H1 (cell line): ENCODE measurements at regions not wholly inside any gene's neighbourhood (a gene's known extent, or its start where the extent isn't known, plus 50 kb on each side); places are given as distances from the start of the nearest gene placed in this dataset.

ENCODE experiments used
- CTCF ChIA-PET: fragments of 300-600 bp; sonication (Branson Sonifier 250); formaldehyde crosslinking; loops from one replicate; lab custom pipeline; 2021; ENCODE audit not compliant: partially characterized antibody; lab: Charles Lee
- POLR2A ChIA-PET: fragments of 300-600 bp; sonication (Branson Sonifier 250); formaldehyde crosslinking; loops from one replicate; lab custom pipeline; 2021; ENCODE audit warnings: inconsistent platforms; ENCODE audit not compliant: partially characterized antibody; lab: Charles Lee
- DNase-seq, 2 experiments: peaks; one replicate each; pipeline versions ENCODE4 v3.0.0 to v3.0.0-alpha.2; 2010 to 2022; ENCODE audit warnings: low spot score in 2 of 2, low read depth in 1 of 2, mixed read lengths in 1 of 2
- FAIRE-seq: peaks from 2 replicates; lab custom pipeline; 2011; peaks lifted over from hg19 to GRCh38; lab: Jason Lieb, UNC
- H2AFZ ChIP-seq: 2 replicates; pipeline ENCODE4 v1.8.1; 2012; ENCODE audit warnings: low read length, inconsistent platforms
- H2AK5ac ChIP-seq: 2 replicates; pipeline ENCODE4 v1.6.1; 2013; ENCODE audit warnings: low read depth, low read length
- H2BK120ac ChIP-seq: replicated peaks from 2 replicates; pipeline ENCODE3; 2013; ENCODE audit warnings: low read depth, low read length, inconsistent platforms
- H2BK12ac ChIP-seq: 2 replicates; pipeline ENCODE4 v1.6.1; 2013; ENCODE audit warnings: low read depth, low read length
- H2BK15ac ChIP-seq: 2 replicates; pipeline ENCODE4 v1.6.1; 2013; ENCODE audit warnings: low read length
- H2BK20ac ChIP-seq: 2 replicates; pipeline ENCODE4 v1.6.1; 2013; ENCODE audit warnings: low read length
- H2BK5ac ChIP-seq: 2 replicates; pipeline ENCODE4 v1.6.1; 2013; ENCODE audit warnings: low read depth, low read length
- H3K14ac ChIP-seq: 2 replicates; pipeline ENCODE4 v1.6.1; 2013; ENCODE audit warnings: inconsistent platforms; ENCODE audit not compliant: insufficient read length
- H3K18ac ChIP-seq: 2 replicates; pipeline ENCODE4 v1.6.1; 2013; ENCODE audit warnings: low read length; ENCODE audit errors: extremely low read depth
- H3K23ac ChIP-seq: 2 replicates; pipeline ENCODE4 v1.6.1; 2013; ENCODE audit warnings: inconsistent platforms; ENCODE audit not compliant: insufficient read length
- H3K23me2 ChIP-seq: 2 replicates; pipeline ENCODE4 v1.6.1; 2013; ENCODE audit warnings: low read depth, low read length
- H3K27ac ChIP-seq: 2 replicates; pipeline ENCODE4 v1.6.1; 2011; ENCODE audit warnings: low read depth, low read length, inconsistent platforms
- H3K27me3 ChIP-seq, 4 experiments: replicated peaks in 1 of 4; 1 replicate in 1 of 4; 2 replicates in 3 of 4; pipeline versions ENCODE4 v1.6.1 to v1.8.1; 2011 to 2013; ENCODE audit warnings: low read length in 3 of 4, mild to moderate bottlenecking in 3 of 4, inconsistent platforms in 2 of 4, mixed read lengths in 2 of 4, moderate library complexity in 1 of 4; ENCODE audit not compliant: control insufficient read depth in 3 of 4, insufficient read depth in 3 of 4; ENCODE audit errors: extremely low read depth in 1 of 4
- H3K36me3 ChIP-seq, 4 experiments: 2 replicates each; pipeline versions ENCODE4 v1.6.1 to v1.8.1; 2011 to 2013; ENCODE audit warnings: mild to moderate bottlenecking in 4 of 4, low read length in 3 of 4, moderate library complexity in 2 of 4, control low read depth in 1 of 4, inconsistent platforms in 1 of 4; ENCODE audit not compliant: insufficient read depth in 4 of 4, control insufficient read depth in 2 of 4
- H3K4ac ChIP-seq: replicated peaks from 2 replicates; pipeline ENCODE3; 2013; ENCODE audit warnings: low read length, low read depth, mixed read lengths, inconsistent platforms; ENCODE audit not compliant: insufficient read length
- H3K4me1 ChIP-seq, 4 experiments: replicated peaks in 1 of 4; 1 replicate in 1 of 4; 2 replicates in 3 of 4; pipeline versions ENCODE4 v1.6.1 to v1.8.1; 2011 to 2013; ENCODE audit warnings: low read length in 3 of 4, inconsistent platforms in 2 of 4, mixed read lengths in 1 of 4; ENCODE audit not compliant: insufficient read depth in 4 of 4, control insufficient read depth in 3 of 4
- H3K4me2 ChIP-seq, 2 experiments: 2 replicates each; pipeline versions ENCODE4 v1.6.1 to v1.8.1; 2011 to 2013; ENCODE audit warnings: low read depth in 2 of 2, low read length in 2 of 2, control low read depth in 1 of 2, inconsistent platforms in 1 of 2, mild to moderate bottlenecking in 1 of 2; ENCODE audit not compliant: insufficient read depth in 1 of 2
- H3K4me3 ChIP-seq, 4 experiments: fragments of 200-600, 300-600 bp in 1 of 4; sonication (generic), shearing (Covaris generic), sonication (Bioruptor Twin) in 1 of 4; 2 replicates each; pipeline versions ENCODE4 v1.5.1 to v1.8.1; 2011 to 2016; ENCODE audit warnings: low read length in 4 of 4, low read depth in 3 of 4, control low read depth in 2 of 4, inconsistent platforms in 2 of 4, mild to moderate bottlenecking in 2 of 4, mixed read lengths in 1 of 4, moderate library complexity in 1 of 4; ENCODE audit not compliant: insufficient read depth in 2 of 4; ENCODE audit errors: extremely low read depth in 1 of 4
- H3K56ac ChIP-seq: replicated peaks from 2 replicates; pipeline ENCODE3; 2013; ENCODE audit warnings: low read depth, mild to moderate bottlenecking, mixed read lengths, low read length, inconsistent platforms; ENCODE audit not compliant: insufficient read length
- H3K79me1 ChIP-seq: 2 replicates; pipeline ENCODE4 v1.6.1; 2013; ENCODE audit warnings: low read depth, low read length, control low read depth
- H3K79me2 ChIP-seq, 2 experiments: 2 replicates each; pipeline versions ENCODE4 v1.6.1 to v1.8.1; 2012 to 2013; ENCODE audit warnings: low read length in 2 of 2, mild to moderate bottlenecking in 2 of 2, inconsistent platforms in 1 of 2; ENCODE audit not compliant: insufficient read depth in 2 of 2, control insufficient read depth in 1 of 2
- H3K9ac ChIP-seq, 4 experiments: replicated peaks in 1 of 4; 1 replicate in 1 of 4; 2 replicates in 3 of 4; pipeline versions ENCODE4 v1.6.1 to v1.8.1; 2011 to 2013; ENCODE audit warnings: low read depth in 3 of 4, low read length in 3 of 4, control low read depth in 2 of 4, mild to moderate bottlenecking in 2 of 4, moderate library complexity in 2 of 4, inconsistent platforms in 1 of 4; ENCODE audit errors: extremely low read depth in 1 of 4
- H3K9me3 ChIP-seq, 2 experiments: 2 replicates each; pipeline versions ENCODE4 v1.6.1 to v1.8.1; 2012 to 2013; ENCODE audit warnings: mild to moderate bottlenecking in 2 of 2, moderate library complexity in 2 of 2, control low read depth in 1 of 2, inconsistent platforms in 1 of 2, low read depth in 1 of 2, low read length in 1 of 2, mixed read lengths in 1 of 2; ENCODE audit not compliant: insufficient read depth in 2 of 2
- H4K20me1 ChIP-seq, 2 experiments: replicated peaks in 1 of 2; 2 replicates each; pipeline versions ENCODE3 to v1.8.1; 2011 to 2013; ENCODE audit warnings: inconsistent platforms in 2 of 2, low read length in 2 of 2, mild to moderate bottlenecking in 1 of 2; ENCODE audit not compliant: insufficient read depth in 2 of 2, control insufficient read depth in 1 of 2
- H4K5ac ChIP-seq: 2 replicates; pipeline ENCODE4 v1.6.1; 2013; ENCODE audit warnings: low read length, low read depth, mixed read lengths, inconsistent platforms; ENCODE audit not compliant: insufficient read length
- H4K8ac ChIP-seq: 2 replicates; pipeline ENCODE4 v1.8.0; 2013; ENCODE audit warnings: mild to moderate bottlenecking, moderate library complexity, low read length, inconsistent platforms; ENCODE audit not compliant: insufficient read depth; ENCODE audit errors: extremely low read depth
- H4K91ac ChIP-seq: replicated peaks from 2 replicates; pipeline ENCODE3; 2013; ENCODE audit warnings: low read length, mixed read lengths, inconsistent platforms; ENCODE audit not compliant: insufficient read length
- ASH2L ChIP-seq: fragments of 200-600, 300-600 bp; sonication (generic); IDR thresholded peaks from one replicate; pipeline ENCODE4 v1.7.1; 2017; ENCODE audit warnings: low read length
- ATF2 ChIP-seq: IDR thresholded peaks from 2 replicates; pipeline ENCODE4 v1.6.1; 2012; ENCODE audit warnings: low read length, inconsistent platforms
- BCL11A ChIP-seq, 2 experiments: IDR thresholded peaks; one replicate each; pipeline ENCODE4 v1.6.1; 2011; ENCODE audit warnings: low read depth in 2 of 2, low read length in 2 of 2, mild to moderate bottlenecking in 2 of 2
- CHD1 ChIP-seq: IDR thresholded peaks from 2 replicates; pipeline ENCODE4 v1.6.1; 2012; ENCODE audit warnings: low read depth, low read length, improper control_type of control experiment
- EZH2 ChIP-seq: fragments of 200-600 bp; sonication (generic); IDR thresholded peaks from 2 replicates; pipeline ENCODE4 v1.7.1; 2012; ENCODE audit warnings: low read depth, mild to moderate bottlenecking, moderate library complexity, low read length, inconsistent platforms; ENCODE audit not compliant: severe bottlenecking
- KDM4A ChIP-seq: IDR thresholded peaks from one replicate; pipeline ENCODE4 v1.7.1; 2012; ENCODE audit warnings: low read depth, mild to moderate bottlenecking, moderate library complexity, low read length, inconsistent platforms; ENCODE audit not compliant: severe bottlenecking
- MAFK ChIP-seq: IDR thresholded peaks from 2 replicates; pipeline ENCODE4 v1.6.1; 2012; ENCODE audit warnings: low read depth, mild to moderate bottlenecking, improper control_type of control experiment, low read length
- MAX ChIP-seq: IDR thresholded peaks from 2 replicates; pipeline ENCODE4 v1.6.1; 2012; ENCODE audit warnings: inconsistent platforms
- PHF8 ChIP-seq: fragments of 200-600 bp; sonication (generic); conservative IDR thresholded peaks from 2 replicates; pipeline ENCODE4 v1.7.1; 2012; ENCODE audit warnings: low read depth, mild to moderate bottlenecking, inconsistent platforms, low read length, moderate library complexity
- RAD21 ChIP-seq, 2 experiments: IDR thresholded peaks in 1 of 2; conservative IDR thresholded peaks in 1 of 2; 2 replicates each; pipeline ENCODE4 v1.6.1; 2011; ENCODE audit warnings: low read depth in 2 of 2, low read length in 2 of 2, improper control_type of control experiment in 1 of 2, inconsistent platforms in 1 of 2, mild to moderate bottlenecking in 1 of 2, moderate library complexity in 1 of 2
- SIRT6 ChIP-seq: IDR thresholded peaks from one replicate; pipeline ENCODE4 v1.7.1; 2012; ENCODE audit warnings: low read length, inconsistent platforms
- SRF ChIP-seq: IDR thresholded peaks from 2 replicates; pipeline ENCODE4 v1.6.1; 2011; ENCODE audit warnings: mild to moderate bottlenecking, low read depth, low read length, moderate library complexity
- ZNF274 ChIP-seq: IDR thresholded peaks from 2 replicates; pipeline ENCODE4 v1.7.0; 2012; ENCODE audit warnings: low read length, borderline replicate concordance; ENCODE audit errors: extremely low read depth
- WGBS, 2 experiments: shearing (Covaris generic) in 1 of 2; methylation state at CpG; one replicate each; pipeline versions ENCODE4 v1.1.6 to v1.1.7; 2013 to 2015; ENCODE audit warnings: low lambda C conversion rate in 2 of 2, mixed read lengths in 2 of 2, inconsistent platforms in 1 of 2, low coverage in 1 of 2, missing lambda C conversion rate in 1 of 2; ENCODE audit not compliant: insufficient replicate concordance in 2 of 2, insufficient coverage in 1 of 2, insufficient read length in 1 of 2; ENCODE audit errors: extremely low coverage in 1 of 2, missing lambda C conversion rate in 1 of 2; 5-methylcytosine and 5-hydroxymethylcytosine counted together

GRCh38 chr6:76677017-76677416 lies 604.6 kb upstream of the IMPG1 start:
- 89% methylated on average over 2 of the region's 2 CpGs; no CpG with 5 or more reads in 1 of the 2 experiments for WGBS, 2 experiments
- Histone ChIP-seq H2BK15ac (no peak overlapping the region), H2AFZ (no peak overlapping the region), H3K4me3 (no peak overlapping the region), H2BK12ac (no peak overlapping the region), H2BK120ac (no peak overlapping the region), H3K23me2 (no peaks in the 10 kb centered on the region), H3K4me1 (no peaks in the 10 kb centered on the region), H4K20me1 (no peaks in the 10 kb centered on the region), H4K5ac (no peak overlapping the region), H3K56ac (no peak overlapping the region), H3K79me1 (no peaks in the 10 kb centered on the region), H3K36me3 (no peaks in the 10 kb centered on the region), H3K4ac (no peak overlapping the region), H3K23ac (no peak overlapping the region), H3K14ac (no peak overlapping the region), H3K9ac (no peak overlapping the region), H2AK5ac (no peak overlapping the region), H3K18ac (no peak overlapping the region), H3K27me3 (no peaks in the 10 kb centered on the region), H3K79me2 (no peaks in the 10 kb centered on the region), H4K91ac (no peak overlapping the region), H3K9me3 (no peaks in the 10 kb centered on the region), H3K4me2 (no peak overlapping the region), H4K8ac (no peak overlapping the region), H2BK5ac (no peak overlapping the region), H3K27ac (no peak overlapping the region), H2BK20ac (no peak overlapping the region)
- CTCF ChIA-PET, result no interaction called here
- DNase-seq, result no peak
- no peak for FAIRE-seq
- POLR2A ChIA-PET, result no interaction called here
- TF ChIP-seq PHF8 (no peak), CHD1 (no peak), MAFK (no peak), SRF (no peak), BCL11A (IDR thresholded peaks at IDR 0.05; ENCODE audit: low read depth in 2 of 2, low read length in 2 of 2) (no peak), RAD21 (IDR thresholded peaks at IDR 0.05 in 1 of 2, conservative IDR thresholded peaks at IDR 0.05 in 1 of 2; ENCODE audit: low read depth in 2 of 2, low read length in 2 of 2) (no peak), KDM4A (no peak), EZH2 (no peak), SIRT6 (no peak), ATF2 (no peak), MAX (no peak), ZNF274 (no peak), ASH2L (no peak)
